Gastroesophageal sphincter (tissue), 4 donors: ENCODE measurements at regions not wholly inside any gene's neighbourhood (a gene's known extent, or its start where the extent isn't known, plus 50 kb on each side); places are given as distances from the start of the nearest gene placed in this dataset.

ENCODE experiments used
- ATAC-seq: fragments of 150-250 bp; one replicate; pipeline ENCODE4 v1.9.1; 2016; ENCODE audit warnings: mild to moderate bottlenecking, moderate library complexity
- H3K27ac ChIP-seq, 4 donors: fragments of 200-600 bp; sonication (generic) in 3 of 4; 1 replicate in 3 of 4; 2 replicates in 1 of 4; pipeline ENCODE4 v1.5.1; 2016 to 2019
- H3K27me3 ChIP-seq: fragments of 200-600 bp; sonication (generic); one replicate; pipeline ENCODE4 v1.5.1; 2019
- H3K36me3 ChIP-seq, 2 donors: fragments of 200-600 bp; sonication (generic); one replicate each; pipeline ENCODE4 v1.5.1; 2019; ENCODE audit warnings: control low read depth in 1 of 2
- H3K4me1 ChIP-seq, 3 donors: fragments of 200-600 bp; sonication (generic); 1 replicate in 2 of 3; 2 replicates in 1 of 3; pipeline ENCODE4 v1.5.1; 2016 to 2019; ENCODE audit warnings: control low read depth in 2 of 3
- H3K4me3 ChIP-seq, 2 donors: fragments of 200-600 bp; sonication (generic); one replicate each; pipeline ENCODE4 v1.5.1; 2019; ENCODE audit warnings: mild to moderate bottlenecking in 1 of 2, moderate library complexity in 1 of 2
- H3K9me3 ChIP-seq, 3 donors: fragments of 200-600 bp; sonication (generic); one replicate each; pipeline ENCODE4 v1.5.1; 2017 to 2019; ENCODE audit warnings: control low read depth in 2 of 3
- EP300 ChIP-seq: sonication (generic); formaldehyde crosslinking; IDR thresholded peaks from one replicate; pipeline ENCODE4 v1.6.1; 2017; ENCODE audit warnings: antibody characterized with exemption, mild to moderate bottlenecking
- POLR2A ChIP-seq, 2 donors: fragments of 450-650 bp; IDR thresholded peaks; one replicate each; pipeline ENCODE4 v1.6.1; 2017; ENCODE audit warnings: antibody characterized with exemption in 2 of 2, mild to moderate bottlenecking in 2 of 2, moderate library complexity in 1 of 2
- POLR2AphosphoS5 ChIP-seq: sonication (generic); formaldehyde crosslinking; IDR thresholded peaks from one replicate; pipeline ENCODE4 v1.6.1; 2017; ENCODE audit warnings: antibody characterized with exemption
- WGBS, 2 donors: methylation state at CpG; one replicate each; pipeline ENCODE4 v1.1.5; 2018; ENCODE audit warnings: low coverage in 1 of 2; 5-methylcytosine and 5-hydroxymethylcytosine counted together
- TF ChIP-seq, protein P1 (sequence below), 4 experiments: fragments of 200-600 bp in 2 of 4; fragments of 450-650 bp in 2 of 4; sonication (generic) in 1 of 4; IDR thresholded peaks; one replicate each; pipeline ENCODE4 v1.5.1; 2017 to 2019; ENCODE audit warnings: antibody characterized with exemption in 4 of 4, mild to moderate bottlenecking in 2 of 4, moderate library complexity in 2 of 4

DNA sequence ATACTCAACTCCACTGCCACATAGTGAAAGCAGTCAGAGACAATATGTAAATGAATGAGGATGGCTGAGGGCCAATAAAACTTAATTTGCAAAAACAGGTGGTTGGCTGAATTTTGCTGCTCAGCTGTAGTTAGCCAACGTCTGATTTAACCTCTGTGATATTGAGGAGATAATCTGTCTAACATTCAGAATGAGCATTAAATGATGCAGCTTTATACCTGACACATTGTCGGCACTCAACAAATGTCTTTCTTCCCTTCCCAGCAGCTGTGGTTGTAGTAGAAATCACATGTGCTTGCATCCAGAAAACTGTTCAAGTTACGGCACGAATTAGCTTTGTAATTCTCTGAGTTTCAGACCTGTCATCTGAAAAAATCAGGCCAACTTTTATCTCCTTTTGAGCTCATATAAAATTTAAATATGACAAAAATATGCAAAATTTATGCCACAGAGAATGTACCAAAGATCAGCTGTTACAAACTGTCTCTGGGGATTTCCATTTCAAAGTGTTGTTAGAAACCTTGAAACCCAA, 1239.7 kb downstream of the GATA3 start:
- 31 to 33% methylated on average over 4 of the region's 4 CpGs for WGBS, 2 donors
- H3K36me3 ChIP-seq, result no peaks in the 10 kb centered on the region
- no peaks in the 10 kb centered on the region for H3K4me1 ChIP-seq
- H3K27ac ChIP-seq, result no peak overlapping the region
- no peak for ATAC-seq
- TF ChIP-seq EP300, result no peak
- TF ChIP-seq, protein P1, sequence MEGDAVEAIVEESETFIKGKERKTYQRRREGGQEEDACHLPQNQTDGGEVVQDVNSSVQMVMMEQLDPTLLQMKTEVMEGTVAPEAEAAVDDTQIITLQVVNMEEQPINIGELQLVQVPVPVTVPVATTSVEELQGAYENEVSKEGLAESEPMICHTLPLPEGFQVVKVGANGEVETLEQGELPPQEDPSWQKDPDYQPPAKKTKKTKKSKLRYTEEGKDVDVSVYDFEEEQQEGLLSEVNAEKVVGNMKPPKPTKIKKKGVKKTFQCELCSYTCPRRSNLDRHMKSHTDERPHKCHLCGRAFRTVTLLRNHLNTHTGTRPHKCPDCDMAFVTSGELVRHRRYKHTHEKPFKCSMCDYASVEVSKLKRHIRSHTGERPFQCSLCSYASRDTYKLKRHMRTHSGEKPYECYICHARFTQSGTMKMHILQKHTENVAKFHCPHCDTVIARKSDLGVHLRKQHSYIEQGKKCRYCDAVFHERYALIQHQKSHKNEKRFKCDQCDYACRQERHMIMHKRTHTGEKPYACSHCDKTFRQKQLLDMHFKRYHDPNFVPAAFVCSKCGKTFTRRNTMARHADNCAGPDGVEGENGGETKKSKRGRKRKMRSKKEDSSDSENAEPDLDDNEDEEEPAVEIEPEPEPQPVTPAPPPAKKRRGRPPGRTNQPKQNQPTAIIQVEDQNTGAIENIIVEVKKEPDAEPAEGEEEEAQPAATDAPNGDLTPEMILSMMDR (IDR thresholded peaks at IDR 0.05), result no peak
- TF ChIP-seq POLR2AphosphoS5, result no peak
- no peak for TF ChIP-seq POLR2A (IDR thresholded peaks at IDR 0.05)
- no peaks in the 10 kb centered on the region for H3K27me3 ChIP-seq
- no peak overlapping the region for H3K4me3 ChIP-seq
- no peaks in the 10 kb centered on the region for H3K9me3 ChIP-seq

DNA sequence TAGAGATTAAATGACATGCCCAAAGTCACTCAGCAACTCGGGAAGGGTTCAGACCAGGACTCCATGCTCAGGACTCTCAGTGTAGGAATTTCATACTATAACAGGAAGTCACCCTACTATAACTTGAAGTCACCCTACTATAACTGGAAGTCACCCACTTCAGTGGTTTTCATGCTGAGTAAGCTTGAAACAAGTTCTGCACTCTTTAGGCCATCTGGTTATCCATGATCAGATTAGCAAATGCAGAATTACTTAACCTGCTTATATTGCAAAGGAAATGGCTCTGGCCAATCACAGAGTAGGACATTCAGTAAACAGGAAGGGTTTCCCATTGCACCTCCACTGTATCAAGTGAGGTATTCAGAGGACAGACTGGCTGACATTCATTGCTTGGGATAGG, 1240.4 kb downstream of the GATA3 start:
- Histone ChIP-seq H3K9me3 (no peaks in the 10 kb centered on the region), H3K36me3 (no peaks in the 10 kb centered on the region), H3K27me3 (no peaks in the 10 kb centered on the region), H3K27ac (no peak overlapping the region), H3K4me1 (no peaks in the 10 kb centered on the region), H3K4me3 (no peak overlapping the region)
- TF ChIP-seq POLR2AphosphoS5 (no peak), EP300 (no peak), POLR2A (IDR thresholded peaks at IDR 0.05) (no peak)
- TF ChIP-seq, protein P1 (IDR thresholded peaks at IDR 0.05), result no peak
- 60 to 67% methylated on average over 1 of the region's 1 CpG for WGBS, 2 donors
- ATAC-seq, result no peak

DNA sequence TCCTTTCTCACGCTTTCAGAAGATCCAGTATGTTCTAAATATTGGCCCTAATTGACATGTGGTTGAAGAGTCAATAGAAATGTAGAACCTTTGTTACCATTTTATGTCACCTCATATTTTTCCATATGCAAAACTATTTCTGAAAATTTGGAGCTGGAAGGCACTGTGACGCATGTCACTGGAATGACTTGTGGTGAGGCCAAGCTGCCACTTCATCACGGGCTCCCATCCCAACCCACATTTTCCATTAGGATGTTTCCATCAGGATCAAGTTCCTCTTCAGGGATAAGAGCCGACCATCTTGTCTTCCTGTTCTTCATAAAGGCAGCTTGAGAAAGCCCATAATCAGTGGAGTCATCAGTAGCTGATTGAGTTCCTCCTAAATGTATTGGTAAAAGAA, 1241.7 kb downstream of the GATA3 start:
- H3K27ac ChIP-seq, result no peak overlapping the region
- no peak overlapping the region for H3K4me3 ChIP-seq
- ATAC-seq, result no peak
- WGBS, 2 donors, result 87 to 93% methylated on average over 4 of the region's 4 CpGs
- TF ChIP-seq, protein P1 (IDR thresholded peaks at IDR 0.05), result no peak
- TF ChIP-seq POLR2AphosphoS5 (no peak), EP300 (no peak), POLR2A (IDR thresholded peaks at IDR 0.05) (no peak)
- no peaks in the 10 kb centered on the region for H3K36me3 ChIP-seq
- no peaks in the 10 kb centered on the region for H3K4me1 ChIP-seq
- H3K9me3 ChIP-seq, result no peaks in the 10 kb centered on the region
- no peaks in the 10 kb centered on the region for H3K27me3 ChIP-seq

DNA sequence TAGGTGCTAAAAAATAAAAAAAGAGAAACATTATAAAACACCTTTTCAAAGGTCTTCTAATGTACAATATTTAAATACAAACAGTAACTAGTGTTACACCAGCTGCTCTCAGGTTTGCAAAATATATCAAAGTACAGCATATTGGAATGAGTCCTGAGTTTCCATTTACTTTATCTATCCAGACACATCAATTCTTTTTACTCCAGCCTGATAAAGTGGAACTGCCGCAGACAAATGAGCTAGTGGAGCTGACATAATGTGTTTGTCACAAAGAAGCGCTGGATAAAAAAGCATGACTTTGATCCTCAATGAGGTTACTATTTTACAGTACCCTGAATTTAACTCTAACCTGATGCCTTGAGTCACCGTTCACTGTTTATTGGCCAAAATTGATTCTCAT, 1243.1 kb downstream of the GATA3 start:
- no peak for TF ChIP-seq POLR2AphosphoS5
- TF ChIP-seq POLR2A (IDR thresholded peaks at IDR 0.05), result no peak
- no peak for TF ChIP-seq EP300
- TF ChIP-seq, protein P1 (IDR thresholded peaks at IDR 0.05), result no peak
- ATAC-seq, result no peak
- no peak overlapping the region for H3K27ac ChIP-seq
- H3K36me3 ChIP-seq, result no peaks in the 10 kb centered on the region
- H3K4me1 ChIP-seq, result no peaks in the 10 kb centered on the region
- no peak overlapping the region for H3K4me3 ChIP-seq
- H3K27me3 ChIP-seq, result no peaks in the 10 kb centered on the region
- H3K9me3 ChIP-seq, result no peaks in the 10 kb centered on the region
- WGBS, 2 donors, result 67 to 85% methylated on average over 3 of the region's 3 CpGs

DNA sequence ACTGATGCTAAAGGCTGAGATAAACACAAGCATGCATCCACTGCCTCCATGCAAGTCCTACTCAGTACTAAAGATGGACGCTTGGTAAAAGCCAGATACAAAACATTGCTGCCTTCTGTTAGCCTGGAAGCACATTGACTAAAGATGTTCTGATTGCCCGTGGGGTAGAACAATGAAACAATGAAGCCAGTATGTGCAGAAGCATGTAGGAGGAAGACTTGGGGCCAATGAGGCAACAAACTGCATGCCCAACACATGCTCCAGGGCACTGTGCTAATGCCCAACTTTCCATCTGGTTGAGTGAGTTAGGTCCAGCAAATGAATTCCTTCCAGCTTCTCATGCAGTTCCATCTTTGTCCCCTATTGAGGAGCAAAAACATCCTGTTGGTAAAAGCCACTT, 1245.5 kb downstream of the GATA3 start:
- TF ChIP-seq POLR2A (IDR thresholded peaks at IDR 0.05) (no peak), POLR2AphosphoS5 (no peak), EP300 (no peak)
- TF ChIP-seq, protein P1 (IDR thresholded peaks at IDR 0.05), result no peak
- Histone ChIP-seq H3K27me3 (peaks cover 4% of the 10 kb centered on the region), H3K4me1 (no peaks in the 10 kb centered on the region), H3K27ac (no peak overlapping the region), H3K4me3 (no peak overlapping the region), H3K9me3 (no peaks in the 10 kb centered on the region), H3K36me3 (no peaks in the 10 kb centered on the region)
- 57 to 73% methylated on average over 2 of the region's 2 CpGs for WGBS, 2 donors
- ATAC-seq, result no peak
